Adrenal gland (tissue), 9 donors: ENCODE measurements at regions not wholly inside any gene's neighbourhood (a gene's known extent, or its start where the extent isn't known, plus 50 kb on each side); places are given as distances from the start of the nearest gene placed in this dataset.

ENCODE experiments used
- DNase-seq, 7 donors: peaks; one replicate each; pipeline ENCODE4 v3.0.0-alpha.2; 2019 to 2020
- H3K27ac ChIP-seq, 5 donors: fragments of 200-600 bp; sonication (generic) in 4 of 5; 1 replicate in 3 of 5; 2 replicates in 2 of 5; pipeline versions ENCODE4 v1.5.1 to v1.8.0; 2016 to 2020; ENCODE audit warnings: mild to moderate bottlenecking in 1 of 5
- H3K27me3 ChIP-seq: fragments of 200-600 bp; 2 replicates; pipeline ENCODE4 v1.8.0; 2021
- H3K36me3 ChIP-seq, 2 donors: fragments of 200-600 bp; replicated peaks in 1 of 2; 1 replicate in 1 of 2; 2 replicates in 1 of 2; pipeline versions ENCODE4 v1.5.1 to v1.8.0; 2018 to 2022
- H3K4me1 ChIP-seq, 2 donors: fragments of 200-600 bp; replicated peaks in 1 of 2; 1 replicate in 1 of 2; 2 replicates in 1 of 2; pipeline versions ENCODE4 v1.5.1 to v1.8.0; 2018 to 2021
- H3K4me3 ChIP-seq, 4 donors: fragments of 200-600 bp; sonication (generic) in 3 of 4; one replicate each; pipeline ENCODE4 v1.5.1; 2016 to 2018
- H3K9me3 ChIP-seq, 3 donors: fragments of 200-600 bp; sonication (generic) in 1 of 3; replicated peaks in 1 of 3; 1 replicate in 2 of 3; 2 replicates in 1 of 3; pipeline versions ENCODE4 v1.5.1 to v1.8.0; 2016 to 2021
- POLR2A ChIP-seq, 2 donors: fragments of 450-650 bp; IDR thresholded peaks; one replicate each; pipeline ENCODE4 v1.6.1; 2017; ENCODE audit warnings: antibody characterized with exemption in 2 of 2, mild to moderate bottlenecking in 2 of 2, moderate library complexity in 1 of 2
- WGBS, 4 donors: extraction: QIAGEN DNeasy Blood & Tissue Kit in 2 of 4; methylation state at CpG; one replicate each; pipeline versions ENCODE4 v1.1.5 to v1.1.7; 2013 to 2017; 5-methylcytosine and 5-hydroxymethylcytosine counted together
- intact Hi-C, 2 donors: fragments of 100-400 bp; cut with DNase I; formaldehyde crosslinking; loops; one replicate each; pipeline versions ENCODE4 v1.14.1 to v1.15.0; 2022 to 2023
- TF ChIP-seq, protein P1 (sequence below), 6 experiments: fragments of 450-650 bp in 4 of 6; fragments of 200-600 bp in 2 of 6; sonication (generic) in 1 of 6; IDR thresholded peaks; 1 replicate in 5 of 6; 2 replicates in 1 of 6; pipeline versions ENCODE4 v1.5.1 to v1.8.0; 2016 to 2021; ENCODE audit warnings: antibody characterized with exemption in 6 of 6, mild to moderate bottlenecking in 2 of 6, moderate library complexity in 1 of 6
- donor health status: healthy with polysubstance abuse.
- donor health status: Bipolar disorder and iron deficiency.
- donor health status: DM: yes; HTN: yes; CAD: no.
- donor health status: DM: no; HTN: no; CAD: no.
- donor health status: DM: no; HTN: no; CAD: no.

DNA sequence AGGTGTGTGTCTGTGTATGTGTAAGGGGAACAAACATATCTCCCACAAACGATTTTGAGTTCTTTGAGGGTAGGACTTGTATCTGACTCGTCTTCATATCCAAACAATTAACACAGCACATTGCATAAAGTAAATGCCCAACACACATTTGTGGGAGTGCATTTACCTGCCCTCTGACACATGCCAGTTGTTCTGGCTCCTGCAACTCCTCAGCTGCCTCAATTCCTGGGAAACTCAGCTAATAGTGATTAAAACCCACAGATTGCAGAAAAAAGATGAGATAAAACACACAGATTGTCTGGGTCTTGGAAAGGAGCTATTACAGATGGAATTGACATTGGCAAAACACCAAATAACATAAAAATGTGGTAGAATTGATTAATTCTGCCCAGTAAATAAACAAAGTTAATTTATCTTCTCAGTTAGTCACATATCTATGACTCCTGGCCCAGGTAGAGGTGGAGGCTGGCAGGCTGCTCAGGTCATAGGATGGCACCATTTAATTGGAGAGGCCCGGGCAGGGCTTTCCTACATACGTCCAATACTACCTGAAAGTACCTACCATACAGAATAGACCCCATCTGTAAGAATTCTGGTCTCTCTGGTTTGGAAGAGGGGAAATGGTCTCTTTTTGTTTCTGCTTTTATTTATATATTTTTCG lies 71.5 kb upstream of the IFNGR1 start:
- Histone ChIP-seq H3K4me3 (no peak overlapping the region), H3K4me1 (no peaks in the 10 kb centered on the region), H3K9me3 (no peaks in the 10 kb centered on the region), H3K36me3 (no peaks in the 10 kb centered on the region), H3K27ac (no peak overlapping the region), H3K27me3 (no peaks in the 10 kb centered on the region)
- no peak for DNase-seq
- intact Hi-C loops: no loop called here
- WGBS, 4 donors: 59 to 66% (median 63%) methylated on average over 5 of the region's 5 CpGs
- TF ChIP-seq, protein P1, sequence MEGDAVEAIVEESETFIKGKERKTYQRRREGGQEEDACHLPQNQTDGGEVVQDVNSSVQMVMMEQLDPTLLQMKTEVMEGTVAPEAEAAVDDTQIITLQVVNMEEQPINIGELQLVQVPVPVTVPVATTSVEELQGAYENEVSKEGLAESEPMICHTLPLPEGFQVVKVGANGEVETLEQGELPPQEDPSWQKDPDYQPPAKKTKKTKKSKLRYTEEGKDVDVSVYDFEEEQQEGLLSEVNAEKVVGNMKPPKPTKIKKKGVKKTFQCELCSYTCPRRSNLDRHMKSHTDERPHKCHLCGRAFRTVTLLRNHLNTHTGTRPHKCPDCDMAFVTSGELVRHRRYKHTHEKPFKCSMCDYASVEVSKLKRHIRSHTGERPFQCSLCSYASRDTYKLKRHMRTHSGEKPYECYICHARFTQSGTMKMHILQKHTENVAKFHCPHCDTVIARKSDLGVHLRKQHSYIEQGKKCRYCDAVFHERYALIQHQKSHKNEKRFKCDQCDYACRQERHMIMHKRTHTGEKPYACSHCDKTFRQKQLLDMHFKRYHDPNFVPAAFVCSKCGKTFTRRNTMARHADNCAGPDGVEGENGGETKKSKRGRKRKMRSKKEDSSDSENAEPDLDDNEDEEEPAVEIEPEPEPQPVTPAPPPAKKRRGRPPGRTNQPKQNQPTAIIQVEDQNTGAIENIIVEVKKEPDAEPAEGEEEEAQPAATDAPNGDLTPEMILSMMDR (IDR thresholded peaks at IDR 0.05): no peak
- no peak for TF ChIP-seq POLR2A (IDR thresholded peaks at IDR 0.05)

DNA sequence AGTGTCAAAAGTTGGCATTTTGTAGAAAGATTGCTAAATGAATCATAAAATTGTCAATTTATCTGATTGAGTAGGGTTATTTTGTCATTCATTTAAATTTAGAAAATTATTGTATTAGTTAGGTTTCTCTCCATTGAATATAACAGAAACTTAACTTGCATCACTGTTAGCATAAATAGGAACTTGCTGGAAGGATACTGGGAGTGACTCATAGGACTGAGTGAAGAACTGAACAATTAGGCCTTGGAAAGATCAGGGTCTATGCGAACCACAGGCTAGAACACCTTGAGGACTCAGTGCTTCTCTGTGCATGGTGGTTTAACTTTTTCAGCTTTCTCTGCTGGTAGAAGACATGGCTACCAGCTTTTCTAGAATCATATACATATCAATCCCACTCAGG lies 67.7 kb upstream of the IFNGR1 start:
- Histone ChIP-seq H3K27ac (no peak overlapping the region), H3K9me3 (no peaks in the 10 kb centered on the region), H3K27me3 (no peaks in the 10 kb centered on the region), H3K4me3 (no peak overlapping the region), H3K36me3 (no peaks in the 10 kb centered on the region), H3K4me1 (no peaks in the 10 kb centered on the region)
- TF ChIP-seq, protein P1 (IDR thresholded peaks at IDR 0.05): no peak
- WGBS, 4 donors: 38 to 63% (median 43%) methylated on average over 1 of the region's 1 CpG
- no peak for DNase-seq
- intact Hi-C loops: no loop called here

DNA sequence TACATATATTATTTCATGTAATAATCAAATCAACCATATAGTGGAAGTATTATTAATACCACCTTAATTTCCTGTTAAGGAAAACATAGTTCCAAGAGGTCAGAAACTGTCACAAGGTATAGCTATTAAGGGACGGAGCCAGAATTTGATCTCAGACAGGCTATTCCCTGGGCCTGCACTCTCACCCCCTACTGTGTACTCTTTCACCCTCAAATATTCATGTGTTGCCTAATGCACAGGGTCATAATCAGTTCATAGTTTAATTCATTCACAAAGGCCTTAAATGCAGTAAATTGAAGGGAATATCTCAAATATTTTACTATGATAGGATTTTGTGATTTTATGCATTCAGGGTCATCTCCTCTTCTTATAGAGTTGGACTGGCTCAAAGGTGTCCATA lies 67.2 kb upstream of the IFNGR1 start:
- no peak for DNase-seq
- Histone ChIP-seq H3K4me3 (no peak overlapping the region), H3K4me1 (no peaks in the 10 kb centered on the region), H3K9me3 (no peaks in the 10 kb centered on the region), H3K27ac (no peak overlapping the region), H3K27me3 (no peaks in the 10 kb centered on the region), H3K36me3 (no peaks in the 10 kb centered on the region)
- TF ChIP-seq POLR2A (IDR thresholded peaks at IDR 0.05): no peak
- TF ChIP-seq, protein P1 (IDR thresholded peaks at IDR 0.05): no peak
- WGBS, 4 donors: 88 to 100% (median 91%) methylated on average over 1 of the region's 1 CpG
- intact Hi-C loops: no loop called here

DNA sequence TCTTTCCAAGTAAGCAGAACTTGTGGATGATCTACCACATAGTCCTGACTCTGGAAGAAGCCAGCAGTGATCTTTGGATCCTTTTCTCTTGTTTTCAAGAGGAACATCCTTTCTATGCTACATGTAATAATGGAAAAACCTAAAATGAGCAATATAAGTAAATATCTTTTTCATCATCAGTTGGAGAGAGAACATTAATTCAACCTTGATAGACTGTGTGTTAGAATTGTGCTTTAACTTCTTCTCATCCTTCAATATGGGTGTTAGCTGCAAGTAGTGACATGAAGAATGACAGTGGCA lies 65.6 kb upstream of the IFNGR1 start:
- no peak overlapping the region for H3K4me3 ChIP-seq
- H3K27ac ChIP-seq: no peak overlapping the region
- no peak for DNase-seq
- intact Hi-C loops: no loop called here
- no peaks in the 10 kb centered on the region for H3K4me1 ChIP-seq
- no peak for TF ChIP-seq POLR2A (IDR thresholded peaks at IDR 0.05)
- TF ChIP-seq, protein P1 (IDR thresholded peaks at IDR 0.05): no peak
- no peaks in the 10 kb centered on the region for H3K27me3 ChIP-seq
- no peaks in the 10 kb centered on the region for H3K36me3 ChIP-seq
- no peaks in the 10 kb centered on the region for H3K9me3 ChIP-seq
